NCI-H1092 treated with DMSO at 0.1 percent for 48 hours (cell line): ENCODE measurements at regions not wholly inside any gene's neighbourhood (a gene's known extent, or its start where the extent isn't known, plus 50 kb on each side); places are given as distances from the start of the nearest gene placed in this dataset.

Source experiments
- DNase-seq: peaks from one replicate; lab custom pipeline; 2025; lab: John Stamatoyannopoulos, UW

- no peak for DNase-seq
Observed at GRCh38 chr3:80052271-80052670, 284.5 kb upstream of the ROBO1 start.

DNA sequence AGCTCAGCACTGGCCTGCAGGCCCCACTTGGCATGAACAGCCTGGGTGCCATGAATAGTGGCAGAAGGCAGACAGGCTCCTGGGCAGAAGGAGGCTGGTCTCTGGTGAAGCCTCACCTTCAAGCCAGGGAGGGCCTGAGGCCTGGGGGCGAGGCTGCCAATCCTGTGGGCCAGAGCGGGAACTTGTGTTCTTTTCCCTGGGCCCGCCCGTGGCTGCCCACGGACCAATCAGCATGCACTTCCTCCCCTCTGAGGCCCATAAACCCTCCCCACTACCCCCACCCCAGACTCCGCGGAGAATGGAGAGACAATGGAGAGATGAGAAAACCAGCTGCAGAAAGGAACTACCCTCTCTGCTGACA, 283.8 kb upstream of the ROBO1 start:
- no peak for DNase-seq

DNA sequence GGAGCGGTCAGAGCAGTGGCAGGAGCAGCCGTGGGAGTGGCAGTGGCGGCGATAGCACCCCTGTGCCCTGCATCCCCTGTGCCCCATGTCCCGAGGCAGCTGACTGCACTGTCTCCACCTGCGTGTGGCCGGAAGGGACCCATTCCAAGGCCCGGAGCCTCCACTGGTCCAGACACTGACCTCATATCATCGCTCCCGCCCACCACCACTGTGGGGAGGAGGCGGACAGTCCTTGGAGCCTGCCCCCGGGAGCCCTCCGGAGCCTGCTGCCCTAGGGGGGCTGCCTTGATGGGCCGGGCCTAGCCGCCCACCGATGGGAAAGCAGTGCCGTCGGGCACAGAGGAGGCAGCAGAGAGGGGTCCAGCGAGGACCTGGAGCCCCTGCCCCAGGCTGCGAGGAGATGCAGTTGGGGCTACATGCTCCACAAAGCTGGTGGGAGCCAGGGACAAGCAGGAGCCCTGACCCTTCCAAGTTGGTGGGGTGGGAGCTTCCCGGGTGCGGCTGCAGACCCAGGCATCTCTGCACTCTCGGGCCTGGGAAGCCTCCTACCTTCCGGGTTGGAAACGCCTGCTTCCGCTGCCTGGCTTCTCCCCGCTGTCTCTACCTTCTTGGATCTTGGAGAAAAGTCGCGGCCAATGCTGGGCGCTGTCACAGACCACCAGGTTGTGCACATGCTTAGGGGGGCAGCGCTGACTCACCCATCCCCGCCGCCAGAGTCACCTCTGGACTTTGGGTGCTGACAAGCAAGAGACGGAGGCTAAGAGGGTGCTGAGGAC, 283.2 kb upstream of the ROBO1 start:
- no peak for DNase-seq

DNA sequence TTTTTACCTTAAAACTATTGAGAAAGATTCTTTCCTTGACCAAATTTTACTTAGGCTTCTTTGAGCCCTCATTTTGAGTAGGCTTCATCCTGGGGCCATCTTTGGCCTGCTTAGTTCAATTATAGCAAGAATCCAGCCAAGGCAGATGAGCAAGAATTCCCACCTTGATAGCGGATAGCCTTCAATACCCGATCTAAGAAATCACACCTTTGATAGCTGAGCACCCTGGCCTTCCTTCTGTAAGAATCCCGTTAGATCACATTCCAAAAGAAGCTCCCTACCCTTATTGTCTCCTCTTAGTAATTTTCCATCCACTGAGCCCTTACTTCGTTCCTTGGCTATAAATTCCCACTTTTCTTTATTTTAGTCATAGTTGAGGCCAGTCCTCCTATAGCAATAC, 275.4 kb upstream of the ROBO1 start:
- no peak for DNase-seq

- no peak for DNase-seq
Observed at GRCh38 chr3:80040067-80040466, 272.3 kb upstream of the ROBO1 start.

DNA sequence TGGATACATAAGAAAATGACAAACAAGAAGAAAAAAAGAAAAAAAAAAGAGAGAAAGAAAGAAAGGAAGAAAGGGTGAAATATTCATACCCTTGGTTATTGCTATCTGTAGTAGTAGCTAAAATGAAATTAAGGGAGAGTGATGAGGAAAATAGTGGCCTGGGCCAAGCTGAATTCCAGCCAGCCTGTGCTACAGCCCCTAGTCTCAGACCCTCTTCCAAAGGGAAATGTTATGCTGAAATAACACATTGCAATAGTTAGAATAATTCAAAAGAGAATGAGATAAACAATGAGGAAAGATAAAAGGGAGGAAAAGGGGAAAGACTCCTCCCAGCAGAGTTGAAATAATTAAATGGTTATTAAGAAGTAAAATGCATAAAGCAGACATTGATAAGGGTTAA, 268.4 kb upstream of the ROBO1 start:
- DNase-seq: no peak

DNA sequence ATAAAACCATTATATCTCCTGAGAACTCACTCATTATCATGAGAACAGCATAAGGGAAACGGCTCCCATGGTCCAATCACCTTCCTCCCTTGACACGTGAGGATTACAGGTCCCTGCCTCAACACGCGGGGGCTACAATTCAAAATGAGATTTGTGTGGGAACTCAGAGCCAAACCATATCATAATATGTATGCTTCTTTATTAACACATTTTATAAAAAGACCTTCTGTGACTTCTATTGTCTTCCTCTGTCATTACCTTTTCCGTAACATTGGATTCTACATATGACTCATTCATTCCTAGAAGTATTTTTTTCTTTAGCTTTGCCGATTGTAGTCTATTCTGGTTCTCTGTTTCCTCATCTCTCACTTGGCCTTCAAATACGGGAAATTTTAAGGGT, 267.2 kb upstream of the ROBO1 start:
- DNase-seq: no peak

DNA sequence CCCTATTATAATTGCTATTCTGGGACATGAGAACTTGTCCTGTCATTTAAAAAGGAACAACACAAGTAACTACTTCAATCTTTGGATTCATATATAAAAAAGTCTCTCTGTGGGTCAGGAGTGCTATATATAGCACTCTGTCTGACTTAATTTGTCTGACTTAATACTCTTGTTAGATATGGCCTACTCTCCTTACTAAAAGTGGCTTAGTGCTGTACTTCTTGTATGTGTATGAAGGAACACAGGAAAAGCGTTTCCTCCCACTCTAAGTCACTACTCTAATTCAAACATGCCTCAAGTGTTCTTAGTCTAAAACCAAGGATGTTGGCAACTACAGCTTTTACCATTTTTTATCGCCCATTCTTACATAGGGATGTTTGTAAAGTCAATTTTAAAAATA, 255.2 kb upstream of the ROBO1 start:
- DNase-seq: no peak

DNA sequence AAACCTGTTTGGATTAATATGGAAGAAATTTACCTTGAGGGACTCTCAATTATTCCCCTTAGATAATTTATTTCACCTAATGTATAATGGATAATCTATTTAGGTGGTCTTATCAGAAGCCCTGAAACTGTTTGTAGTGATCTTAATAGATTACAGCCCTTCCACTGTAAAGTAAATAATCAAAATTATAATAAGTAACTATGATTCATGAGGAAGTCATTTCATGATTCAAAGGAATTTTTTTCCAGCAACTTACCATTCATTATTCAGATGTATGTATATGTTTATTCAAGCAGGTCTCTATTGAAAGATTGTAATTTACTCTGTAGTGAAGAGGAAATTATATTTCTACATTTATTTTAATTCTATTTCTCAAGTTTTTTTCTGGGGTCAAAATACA, 250.6 kb upstream of the ROBO1 start:
- no peak for DNase-seq

GRCh38 chr3:80017369-80017768, 249.6 kb upstream of the ROBO1 start:
- no peak for DNase-seq

DNA sequence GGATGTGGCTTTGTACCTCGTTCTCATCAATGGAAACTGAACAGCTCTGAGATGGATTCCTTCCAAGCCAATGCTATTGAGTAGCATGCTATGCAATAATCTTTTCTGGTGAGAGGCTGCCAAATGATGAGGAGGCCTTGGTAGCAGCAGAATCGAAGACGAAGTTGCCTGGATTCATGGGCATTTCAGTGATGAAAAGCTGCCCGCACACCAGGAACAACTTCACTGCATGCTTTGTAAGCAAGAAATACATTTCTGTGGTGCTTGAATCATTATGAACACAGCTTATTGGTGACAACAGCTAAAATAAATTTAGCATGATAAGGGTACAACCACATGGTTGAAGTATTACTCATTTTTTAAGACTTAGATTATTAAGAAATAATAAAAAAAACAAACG, 246.8 kb upstream of the ROBO1 start:
- DNase-seq: no peak

DNA sequence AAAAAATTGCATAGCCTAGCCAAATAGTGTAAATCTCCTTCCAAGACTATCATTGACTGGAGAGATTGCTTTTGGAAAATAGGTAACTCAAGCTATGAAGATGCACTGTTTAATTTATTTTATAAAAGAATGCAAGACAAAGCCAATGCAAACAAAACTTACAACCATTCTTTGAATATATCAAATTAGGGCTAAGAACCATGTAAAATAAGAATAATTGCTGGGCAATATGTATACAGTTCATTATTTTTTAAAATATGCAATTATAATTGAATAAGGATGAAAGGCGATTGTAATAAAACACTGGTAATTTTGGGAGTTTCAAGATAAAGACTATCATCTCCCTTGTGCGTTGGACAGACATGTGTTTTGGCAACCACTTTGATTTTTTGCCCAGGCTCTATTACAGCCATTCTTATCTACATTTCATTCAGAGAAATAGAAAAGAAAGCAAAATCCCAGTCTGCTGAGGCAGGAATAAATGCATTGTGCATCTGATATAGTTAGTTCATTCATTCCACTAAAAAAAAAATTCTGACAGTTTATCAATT, 242.3 kb upstream of the ROBO1 start:
- DNase-seq: no peak

GRCh38 chr3:80007522-80007921, 239.7 kb upstream of the ROBO1 start:
- no peak for DNase-seq

DNA sequence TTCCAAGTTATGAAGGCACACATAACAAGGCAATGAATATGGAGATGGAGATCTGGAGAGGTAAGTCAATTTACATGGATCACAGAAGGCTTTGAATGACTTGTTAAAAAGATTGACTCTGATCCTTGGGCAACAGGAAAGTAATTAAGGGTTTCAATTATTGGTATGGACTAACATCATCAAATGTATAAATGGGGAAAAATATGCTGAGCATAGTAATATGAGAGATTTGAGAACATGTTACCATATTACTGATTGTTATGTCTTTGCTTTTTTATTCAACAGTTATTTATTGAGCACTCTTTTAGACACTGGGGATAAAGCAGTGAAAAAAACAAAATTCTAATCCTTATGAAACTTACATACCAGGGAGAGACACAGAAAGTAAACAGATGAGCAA, 238.5 kb upstream of the ROBO1 start:
- DNase-seq: no peak

DNA sequence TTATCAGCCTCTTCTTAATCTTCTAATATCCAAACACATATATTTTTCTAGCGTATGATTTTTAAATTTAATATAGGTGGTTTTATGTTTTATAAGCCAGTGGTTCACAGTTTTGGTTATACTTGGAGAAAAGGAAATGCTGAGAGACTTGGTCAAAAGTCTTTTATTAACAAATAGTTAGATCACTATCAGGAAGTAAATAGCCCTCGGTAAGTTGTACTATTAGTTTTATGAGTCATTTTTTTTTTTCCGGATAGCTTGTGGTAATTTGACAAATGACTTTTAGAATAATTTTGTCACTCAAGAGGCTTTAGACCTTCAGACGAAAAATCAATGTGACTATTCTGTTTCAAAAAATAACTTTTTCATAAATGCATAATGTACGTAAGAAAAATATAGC, 232.2 kb upstream of the ROBO1 start:
- no peak for DNase-seq

DNA sequence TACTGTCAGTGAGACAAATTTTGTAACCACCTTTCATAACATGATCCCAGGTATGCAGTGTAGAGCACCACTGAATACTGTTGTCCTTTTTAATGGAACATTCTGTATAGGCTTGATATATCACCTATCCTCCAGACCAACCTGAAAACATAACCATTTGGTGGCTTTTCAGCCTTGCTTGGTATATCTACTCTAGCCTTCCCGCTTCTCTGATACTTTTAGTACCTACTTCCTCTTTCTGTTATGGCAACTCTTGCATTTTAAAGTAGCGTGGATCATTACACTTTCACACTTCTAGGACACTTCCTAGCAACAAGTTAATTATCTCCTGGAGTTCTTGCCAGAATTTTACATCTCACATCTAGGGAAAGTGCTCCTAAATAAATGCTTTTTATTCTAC, 226.6 kb upstream of the ROBO1 start:
- DNase-seq: no peak

- no peak for DNase-seq
Observed at GRCh38 chr3:79986338-79986737, 218.5 kb upstream of the ROBO1 start.

DNA sequence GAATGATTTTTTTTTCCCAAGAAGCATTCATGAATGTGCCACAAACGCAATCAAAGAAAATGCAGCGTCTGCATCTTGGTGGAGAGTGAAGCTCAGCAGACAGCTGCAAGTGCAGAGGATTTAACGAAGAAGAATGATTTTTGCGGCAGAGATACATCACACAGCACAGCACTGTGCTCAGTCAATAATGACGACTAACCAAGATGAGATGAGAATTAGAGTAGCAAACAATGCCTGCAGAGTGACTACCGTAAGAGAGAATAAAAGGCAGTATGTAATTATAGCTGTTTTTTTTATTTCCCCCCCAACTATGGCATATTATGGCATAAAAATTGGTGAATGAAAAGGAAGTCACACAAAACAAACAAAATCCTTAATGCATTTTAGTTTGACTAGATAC, 218.0 kb upstream of the ROBO1 start:
- no peak for DNase-seq

GRCh38 chr3:79983118-79983517, 215.3 kb upstream of the ROBO1 start:
- no peak for DNase-seq

GRCh38 chr3:79979990-79980389, 212.2 kb upstream of the ROBO1 start:
- no peak for DNase-seq

DNA sequence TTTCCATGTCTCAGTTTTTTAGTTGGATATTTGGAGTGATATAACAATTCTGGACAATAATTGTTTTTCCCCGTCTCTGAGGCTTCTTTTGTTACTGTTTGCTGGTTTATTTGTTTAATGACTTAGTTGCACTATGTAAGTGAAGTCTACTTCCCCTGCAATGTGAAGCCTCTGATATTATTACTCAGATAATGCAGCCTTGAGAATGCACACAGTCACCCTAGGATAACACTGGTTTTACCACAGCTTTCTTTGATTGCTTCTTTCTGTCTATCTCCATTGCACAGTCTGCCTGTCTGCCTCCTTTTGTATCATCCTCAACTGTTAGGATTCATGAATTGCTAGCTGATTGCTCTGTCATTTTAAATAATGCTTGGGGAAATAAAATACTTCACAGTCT, 208.7 kb upstream of the ROBO1 start:
- DNase-seq: no peak

DNA sequence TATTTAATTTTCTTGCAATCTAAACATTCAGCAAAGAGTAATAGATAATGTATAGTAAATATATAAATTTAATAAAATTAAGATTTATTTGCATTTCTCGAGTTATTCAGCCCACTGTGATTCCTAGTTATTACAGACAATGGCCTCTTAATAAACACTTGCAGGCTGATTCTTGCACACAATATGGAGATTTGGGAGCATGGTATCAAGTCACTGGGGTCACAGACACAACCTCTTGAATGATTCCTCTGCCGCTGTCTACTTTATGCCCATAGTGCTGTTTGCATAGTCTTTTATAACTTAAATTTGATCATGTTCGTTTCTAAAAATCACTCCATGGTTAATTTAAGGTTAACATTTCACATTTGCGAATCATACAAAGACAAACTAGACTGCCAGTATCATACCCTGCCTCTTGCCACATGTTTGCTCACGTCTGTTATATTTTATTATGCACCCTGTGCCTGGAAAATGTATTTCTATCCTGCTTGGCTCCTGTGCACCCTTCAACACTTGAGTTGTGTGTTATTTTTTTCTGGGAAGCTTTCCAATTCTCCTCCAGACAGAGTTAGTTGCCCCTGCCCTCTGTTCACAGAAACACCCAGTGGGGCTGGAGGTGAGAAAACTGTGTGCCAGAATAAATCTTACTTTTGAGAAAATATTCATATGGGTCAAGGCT, 206.3 kb upstream of the ROBO1 start:
- no peak for DNase-seq

- DNase-seq: no peak
Observed at GRCh38 chr3:79973482-79973881, 205.7 kb upstream of the ROBO1 start.

DNA sequence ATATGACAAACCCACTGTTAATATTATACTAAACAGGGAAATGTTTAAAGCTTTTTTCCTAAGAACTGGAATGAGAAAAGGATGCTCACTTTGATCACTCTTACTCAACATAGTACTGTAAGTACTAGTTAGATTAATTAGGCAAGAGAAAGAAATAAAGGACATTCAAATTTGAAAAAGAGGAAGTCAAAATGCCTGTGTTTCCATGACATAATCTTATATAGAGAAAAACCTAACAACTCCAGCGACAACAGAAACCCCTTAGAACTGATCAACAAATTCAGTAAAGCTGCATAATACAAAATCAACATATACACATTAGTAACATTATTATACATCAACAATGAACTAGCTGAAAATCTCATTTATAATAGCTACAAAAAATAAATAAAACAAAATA, 200.6 kb upstream of the ROBO1 start:
- DNase-seq: no peak
